ENCODE measurements at regions not wholly inside any gene's neighbourhood (a gene's known extent, or its start where the extent isn't known, plus 50 kb on each side); places are given as distances from the start of the nearest gene placed in this dataset.

- TF ChIP-seq CBX8 (IDR thresholded peaks at IDR 0.05; ENCODE audit: borderline replicate concordance, low read depth, low read length) = no peak
- TF ChIP-seq CHD2 (IDR thresholded peaks at IDR 0.05; ENCODE audit: low read length) = no peak
- no peak for TF ChIP-seq SIRT6 (IDR thresholded peaks at IDR 0.05; ENCODE audit: low read length)
- no peak for TF ChIP-seq MAFK (IDR thresholded peaks at IDR 0.05; ENCODE audit: low read depth, low read length)
- TF ChIP-seq ASH2L (IDR thresholded peaks at IDR 0.05; ENCODE audit: low read length) = no peak
- no peak for TF ChIP-seq JUN (IDR thresholded peaks at IDR 0.05; ENCODE audit: low read depth, low read length)
- no peak for TF ChIP-seq CREB1 (IDR thresholded peaks at IDR 0.05)
- no peak for TF ChIP-seq POLR2A (IDR thresholded peaks at IDR 0.05; ENCODE audit: control extremely low read depth in 1 of 2, low read depth in 2 of 2, low read length in 2 of 2)
Observed at GRCh38 chr11:80182901-80183300, 742.1 kb upstream of the TENM4 start (continued).

All from H1 (cell line).